Parathyroid adenoma (tissue), 2 donors: ENCODE measurements at regions not wholly inside any gene's neighbourhood (a gene's known extent, or its start where the extent isn't known, plus 50 kb on each side); places are given as distances from the start of the nearest gene placed in this dataset.
A peak's percentile ranks its signal among the peaks of the same experiment; 100 is the strongest.

ENCODE experiments used
- H2AFZ ChIP-seq: fragments of 300-600 bp; sonication (generic); one replicate; pipeline ENCODE4 v1.7.0; 2017; ENCODE audit warnings: antibody characterized with exemption, mild to moderate bottlenecking
- H3K27ac ChIP-seq: fragments of 300-600 bp; sonication (generic); one replicate; pipeline ENCODE4 v1.7.0; 2017
- H3K27me3 ChIP-seq: fragments of 300-600 bp; sonication (generic); one replicate; pipeline ENCODE4 v1.7.0; 2017; ENCODE audit warnings: low read length; ENCODE audit not compliant: control insufficient read depth, insufficient read depth
- H3K36me3 ChIP-seq: fragments of 300-600 bp; sonication (generic); one replicate; pipeline ENCODE4 v1.7.0; 2017; ENCODE audit warnings: low read length; ENCODE audit not compliant: control insufficient read depth, insufficient read depth
- H3K4me1 ChIP-seq: fragments of 300-600 bp; sonication (generic); one replicate; pipeline ENCODE4 v1.7.0; 2017; ENCODE audit warnings: control low read depth
- H3K4me2 ChIP-seq: fragments of 300-600 bp; sonication (generic); one replicate; pipeline ENCODE4 v1.7.0; 2017; ENCODE audit warnings: low read length
- H3K4me3 ChIP-seq: fragments of 300-600 bp; sonication (generic); one replicate; pipeline ENCODE4 v1.7.0; 2017; ENCODE audit warnings: low read depth, low read length
- H3K79me2 ChIP-seq: fragments of 300-600 bp; sonication (generic); one replicate; pipeline ENCODE4 v1.7.0; 2017; ENCODE audit warnings: control low read depth
- H3K9ac ChIP-seq: fragments of 300-600 bp; sonication (generic); one replicate; pipeline ENCODE4 v1.7.0; 2017; ENCODE audit warnings: mild to moderate bottlenecking
- H3K9me3 ChIP-seq: fragments of 300-600 bp; sonication (generic); one replicate; pipeline ENCODE4 v1.7.0; 2017; ENCODE audit warnings: low read length; ENCODE audit not compliant: control insufficient read depth
- TF ChIP-seq, protein P1 (sequence below): fragments of 300-600 bp; sonication (generic); IDR thresholded peaks from one replicate; pipeline ENCODE4 v1.7.0; 2017; ENCODE audit warnings: antibody characterized with exemption, mild to moderate bottlenecking
- donor health status: primary hyperparathyroidism.

DNA sequence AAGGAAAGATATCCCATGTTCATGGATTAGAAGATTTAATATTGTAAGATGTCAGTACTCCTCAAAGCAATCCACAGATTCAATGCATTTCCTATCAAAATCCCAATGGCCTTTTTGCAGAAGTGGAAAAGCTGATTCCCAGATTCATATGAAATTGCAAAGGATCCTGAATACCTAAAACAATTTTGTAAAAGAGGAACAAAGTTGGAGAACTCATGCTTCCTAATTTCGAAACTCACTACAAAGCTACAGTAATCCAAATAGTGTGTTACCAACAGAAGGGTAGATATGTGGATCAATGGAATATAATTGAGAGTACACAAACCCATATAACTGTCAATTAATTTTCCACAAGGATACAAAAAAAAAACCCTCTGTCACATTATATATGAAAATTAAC lies 154.3 kb upstream of the ZNF618 start:
- Histone ChIP-seq H3K9ac (no peak overlapping the region), H3K4me2 (no peak overlapping the region), H3K4me1 (no peaks in the 10 kb centered on the region), H3K27ac (no peak overlapping the region), H3K79me2 (no peaks in the 10 kb centered on the region), H3K27me3 (no peaks in the 10 kb centered on the region), H2AFZ (no peak overlapping the region), H3K36me3 (no peaks in the 10 kb centered on the region), H3K4me3 (no peak overlapping the region), H3K9me3 (no peaks in the 10 kb centered on the region)
- TF ChIP-seq, protein P1, sequence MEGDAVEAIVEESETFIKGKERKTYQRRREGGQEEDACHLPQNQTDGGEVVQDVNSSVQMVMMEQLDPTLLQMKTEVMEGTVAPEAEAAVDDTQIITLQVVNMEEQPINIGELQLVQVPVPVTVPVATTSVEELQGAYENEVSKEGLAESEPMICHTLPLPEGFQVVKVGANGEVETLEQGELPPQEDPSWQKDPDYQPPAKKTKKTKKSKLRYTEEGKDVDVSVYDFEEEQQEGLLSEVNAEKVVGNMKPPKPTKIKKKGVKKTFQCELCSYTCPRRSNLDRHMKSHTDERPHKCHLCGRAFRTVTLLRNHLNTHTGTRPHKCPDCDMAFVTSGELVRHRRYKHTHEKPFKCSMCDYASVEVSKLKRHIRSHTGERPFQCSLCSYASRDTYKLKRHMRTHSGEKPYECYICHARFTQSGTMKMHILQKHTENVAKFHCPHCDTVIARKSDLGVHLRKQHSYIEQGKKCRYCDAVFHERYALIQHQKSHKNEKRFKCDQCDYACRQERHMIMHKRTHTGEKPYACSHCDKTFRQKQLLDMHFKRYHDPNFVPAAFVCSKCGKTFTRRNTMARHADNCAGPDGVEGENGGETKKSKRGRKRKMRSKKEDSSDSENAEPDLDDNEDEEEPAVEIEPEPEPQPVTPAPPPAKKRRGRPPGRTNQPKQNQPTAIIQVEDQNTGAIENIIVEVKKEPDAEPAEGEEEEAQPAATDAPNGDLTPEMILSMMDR, result no peak

DNA sequence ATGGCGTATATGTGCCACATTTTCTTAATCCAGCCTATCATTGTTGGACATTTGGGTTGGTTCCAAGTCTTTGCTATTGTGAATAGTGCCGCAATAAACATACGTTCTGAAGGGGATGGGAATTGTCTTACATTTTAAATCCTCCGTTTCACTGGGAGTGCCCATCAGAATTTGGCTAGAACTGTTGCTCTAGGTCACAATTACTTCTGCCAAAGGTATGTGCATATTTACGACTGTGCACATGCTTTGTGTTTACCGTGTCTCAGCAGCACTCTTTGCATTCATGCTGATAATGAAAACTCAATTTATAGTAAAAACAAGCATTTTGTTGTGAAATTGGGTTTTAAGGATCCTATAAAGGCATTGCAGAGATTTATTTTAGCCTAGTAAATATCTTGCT lies 151.9 kb upstream of the ZNF618 start:
- TF ChIP-seq, protein P1, result no peak
- H3K9ac ChIP-seq, result no peak overlapping the region

DNA sequence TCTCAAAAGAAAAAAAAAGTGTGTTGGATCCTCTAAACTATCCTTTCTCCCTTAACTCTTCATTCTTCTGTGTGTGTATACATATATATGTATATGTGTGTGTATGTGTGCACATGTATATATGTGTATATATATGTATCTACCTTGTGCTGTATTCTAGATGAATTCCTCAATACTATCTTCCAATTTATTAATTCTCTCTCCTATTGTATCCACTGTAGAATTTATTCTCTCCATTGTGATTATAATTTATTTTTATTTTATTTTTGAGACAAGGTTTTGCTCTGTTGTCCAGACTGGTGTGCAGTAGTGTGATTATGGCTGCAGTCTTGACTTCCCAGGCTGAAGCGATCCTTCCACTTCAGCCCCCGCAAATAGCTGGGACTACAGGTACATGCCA lies 147.1 kb upstream of the ZNF618 start:
- Histone ChIP-seq H3K79me2 (no peaks in the 10 kb centered on the region), H3K4me3 (no peak overlapping the region), H3K4me1 (no peaks in the 10 kb centered on the region), H3K27ac (no peak overlapping the region), H3K36me3 (no peaks in the 10 kb centered on the region), H3K9ac (no peak overlapping the region), H3K4me2 (no peak overlapping the region), H2AFZ (no peak overlapping the region), H3K9me3 (no peaks in the 10 kb centered on the region), H3K27me3 (no peaks in the 10 kb centered on the region)
- TF ChIP-seq, protein P1, result no peak

More for the DNA sequence above, 151.9 kb upstream of the ZNF618 start:
- Histone ChIP-seq H3K79me2 (no peaks in the 10 kb centered on the region), H3K36me3 (no peaks in the 10 kb centered on the region), H3K4me1 (no peaks in the 10 kb centered on the region), H2AFZ (no peak overlapping the region), H3K9me3 (no peaks in the 10 kb centered on the region), H3K27me3 (no peaks in the 10 kb centered on the region), H3K4me3 (no peak overlapping the region), H3K4me2 (no peak overlapping the region), H3K27ac (no peak overlapping the region)

DNA sequence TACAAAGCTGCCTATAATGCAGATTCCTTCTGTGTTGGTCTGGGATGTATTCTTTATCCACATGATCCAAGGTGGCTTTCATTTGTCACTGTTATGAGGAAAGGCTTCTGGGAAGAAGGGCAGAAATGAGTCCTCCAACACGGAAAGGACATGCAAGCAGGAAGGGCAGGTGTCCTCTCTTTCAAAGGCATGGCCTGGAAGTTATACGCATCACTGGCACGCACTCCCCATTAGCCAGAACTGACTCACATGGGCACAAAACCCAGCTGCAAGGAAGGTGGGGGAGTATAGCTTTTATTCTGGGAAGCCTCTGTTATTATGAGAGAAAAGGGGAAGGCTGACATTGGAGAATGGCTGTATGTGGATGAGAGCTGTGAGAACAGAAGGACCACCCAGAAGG lies 141.3 kb upstream of the ZNF618 start:
- no peaks in the 10 kb centered on the region for H3K79me2 ChIP-seq
- no peak overlapping the region for H3K27ac ChIP-seq
- H3K4me3 ChIP-seq, result no peak overlapping the region
- H3K36me3 ChIP-seq, result no peaks in the 10 kb centered on the region
- H3K4me1 ChIP-seq, result no peaks in the 10 kb centered on the region
- H3K9ac ChIP-seq, result no peak overlapping the region
- TF ChIP-seq, protein P1, result no peak
- H3K9me3 ChIP-seq, result no peaks in the 10 kb centered on the region
- H3K4me2 ChIP-seq, result no peak overlapping the region
- no peak overlapping the region for H2AFZ ChIP-seq
- no peaks in the 10 kb centered on the region for H3K27me3 ChIP-seq

DNA sequence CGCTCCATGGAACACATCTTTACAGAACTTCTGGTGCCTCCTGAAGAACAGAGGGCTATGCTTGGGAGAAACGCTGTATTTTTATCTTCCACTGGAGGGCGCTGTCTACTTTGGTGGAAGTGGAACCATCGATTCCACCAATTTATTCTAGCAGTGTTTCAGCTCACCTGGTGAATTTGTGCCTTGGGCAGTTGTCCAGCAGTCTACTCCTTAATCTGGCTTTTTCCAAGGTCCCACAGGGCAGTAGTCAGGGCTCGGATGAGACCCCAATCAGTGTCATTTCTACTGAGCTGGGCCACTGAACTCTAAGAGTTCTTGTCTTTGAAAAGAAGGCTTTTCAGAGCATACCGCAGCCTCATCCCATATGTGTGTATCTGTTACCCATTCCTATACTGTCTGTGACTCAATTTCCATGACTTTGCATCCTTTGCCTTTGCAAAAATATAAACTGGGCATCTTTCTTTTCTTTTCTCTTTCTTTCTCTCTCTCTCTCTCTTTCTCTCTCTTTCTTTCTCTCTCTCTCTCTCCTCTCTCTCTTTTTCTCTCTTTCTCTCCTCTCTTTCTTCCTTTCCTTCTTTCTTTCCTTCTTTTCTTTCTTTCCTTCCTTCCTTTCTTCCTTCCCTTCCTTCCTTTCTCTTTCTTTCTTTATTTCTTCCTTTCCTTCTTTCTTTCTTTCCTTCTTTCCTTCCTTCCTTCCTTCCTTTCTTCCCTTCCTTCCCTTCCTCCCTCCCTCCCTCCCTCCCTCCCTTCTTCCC lies 138.4 kb upstream of the ZNF618 start:
- TF ChIP-seq, protein P1, result peak; percentile 51
- Histone ChIP-seq H3K9ac (no peak overlapping the region), H3K79me2 (no peaks in the 10 kb centered on the region), H3K27ac (no peak overlapping the region), H3K9me3 (no peaks in the 10 kb centered on the region), H3K36me3 (no peaks in the 10 kb centered on the region), H2AFZ (no peak overlapping the region), H3K4me2 (no peak overlapping the region), H3K4me1 (no peaks in the 10 kb centered on the region), H3K27me3 (no peaks in the 10 kb centered on the region), H3K4me3 (no peak overlapping the region)
